Nephron progenitor cell (in vitro differentiated cells): ENCODE measurements at regions not wholly inside any gene's neighbourhood (a gene's known extent, or its start where the extent isn't known, plus 50 kb on each side); places are given as distances from the start of the nearest gene placed in this dataset.
"Not testable (repeated sequence)": the region's sequence is repeated elsewhere in the genome, so short reads cannot be mapped to it uniquely, and the experiment has no call there.

Experiments used
- DNase-seq: peaks from one replicate; pipeline ENCODE4 v3.0.0; 2021
- H3K27ac Mint-ChIP-seq: 2 replicates; pipeline ENCODE4 v1.8.0; 2021; ENCODE audit warnings: mild to moderate bottlenecking, moderate library complexity, mixed read lengths
- H3K27me3 Mint-ChIP-seq: 2 replicates; pipeline ENCODE4 v1.8.0; 2021; ENCODE audit warnings: mild to moderate bottlenecking, low read depth, mixed read lengths; ENCODE audit not compliant: poor library complexity
- H3K36me3 Mint-ChIP-seq: 2 replicates; pipeline ENCODE4 v1.8.0; 2021; ENCODE audit warnings: low read depth, mixed read lengths
- H3K4me1 Mint-ChIP-seq: 2 replicates; pipeline ENCODE4 v1.8.0; 2021; ENCODE audit warnings: mixed read lengths
- H3K4me3 Mint-ChIP-seq: 2 replicates; pipeline ENCODE4 v1.8.0; 2021; ENCODE audit warnings: mild to moderate bottlenecking, moderate library complexity, mixed read lengths
- H3K9me3 Mint-ChIP-seq: 2 replicates; pipeline ENCODE4 v1.8.0; 2021; ENCODE audit warnings: mild to moderate bottlenecking, moderate library complexity, mixed read lengths
- TF ChIP-seq, protein P1 (sequence below): fragments of 200-600 bp; sonication (generic); IDR thresholded peaks from 2 replicates; pipeline ENCODE4 v1.5.0; 2021; ENCODE audit warnings: antibody characterized with exemption

DNA sequence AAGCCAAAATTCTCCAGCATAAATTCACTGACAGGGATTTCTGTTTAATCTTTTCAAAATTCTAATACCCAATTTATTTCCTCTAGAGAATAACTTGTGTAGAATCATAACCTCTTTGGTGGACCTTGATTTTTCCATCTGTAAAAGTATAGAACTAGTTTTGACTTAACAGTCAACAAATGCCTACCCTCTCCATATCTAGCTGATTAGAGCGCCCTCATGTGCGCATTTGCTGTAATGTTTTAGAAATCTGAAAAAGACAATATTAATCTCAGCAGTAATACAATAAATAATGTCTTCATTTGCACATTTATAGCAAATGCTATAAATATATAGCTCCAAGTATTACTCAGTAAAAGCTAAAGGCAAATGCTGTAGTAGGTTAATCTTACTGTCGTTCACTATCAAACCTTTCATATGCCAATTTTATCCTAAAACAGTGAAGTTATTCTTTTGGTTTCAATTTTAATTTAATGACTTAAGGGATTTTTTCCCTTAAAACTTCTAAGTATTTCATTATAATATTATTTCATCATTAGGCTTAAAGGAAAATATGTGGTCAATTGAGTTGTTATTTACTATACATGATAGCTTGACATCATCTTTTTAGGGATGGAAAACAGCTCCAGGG lies 153.6 kb upstream of the EFCAB3 start:
- H3K36me3 Mint-ChIP-seq, H3K9me3 Mint-ChIP-seq, H3K27me3 Mint-ChIP-seq, H3K27ac Mint-ChIP-seq, H3K4me3 Mint-ChIP-seq, H3K4me1 Mint-ChIP-seq: not testable (repeated sequence)
- TF ChIP-seq, protein P1, sequence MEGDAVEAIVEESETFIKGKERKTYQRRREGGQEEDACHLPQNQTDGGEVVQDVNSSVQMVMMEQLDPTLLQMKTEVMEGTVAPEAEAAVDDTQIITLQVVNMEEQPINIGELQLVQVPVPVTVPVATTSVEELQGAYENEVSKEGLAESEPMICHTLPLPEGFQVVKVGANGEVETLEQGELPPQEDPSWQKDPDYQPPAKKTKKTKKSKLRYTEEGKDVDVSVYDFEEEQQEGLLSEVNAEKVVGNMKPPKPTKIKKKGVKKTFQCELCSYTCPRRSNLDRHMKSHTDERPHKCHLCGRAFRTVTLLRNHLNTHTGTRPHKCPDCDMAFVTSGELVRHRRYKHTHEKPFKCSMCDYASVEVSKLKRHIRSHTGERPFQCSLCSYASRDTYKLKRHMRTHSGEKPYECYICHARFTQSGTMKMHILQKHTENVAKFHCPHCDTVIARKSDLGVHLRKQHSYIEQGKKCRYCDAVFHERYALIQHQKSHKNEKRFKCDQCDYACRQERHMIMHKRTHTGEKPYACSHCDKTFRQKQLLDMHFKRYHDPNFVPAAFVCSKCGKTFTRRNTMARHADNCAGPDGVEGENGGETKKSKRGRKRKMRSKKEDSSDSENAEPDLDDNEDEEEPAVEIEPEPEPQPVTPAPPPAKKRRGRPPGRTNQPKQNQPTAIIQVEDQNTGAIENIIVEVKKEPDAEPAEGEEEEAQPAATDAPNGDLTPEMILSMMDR: peak; percentile 42
- peak; percentile 17 for DNase-seq

DNA sequence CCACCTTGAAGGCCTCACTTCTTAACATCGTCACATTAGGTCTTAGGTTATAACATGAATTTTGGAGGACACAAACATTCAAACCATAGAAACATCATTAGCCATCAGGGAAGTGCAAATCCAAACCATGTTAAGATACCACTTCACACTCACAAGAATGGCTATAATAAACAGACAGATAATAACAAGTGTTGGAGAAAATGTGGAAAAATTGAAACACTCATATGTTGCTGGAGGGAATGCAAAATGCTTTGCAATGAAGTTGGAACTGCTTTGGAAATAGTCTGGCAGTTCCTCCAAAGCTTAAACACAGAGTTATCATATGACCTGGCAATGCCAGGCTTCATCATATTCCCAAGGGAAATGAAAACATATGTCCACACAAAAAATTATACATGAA lies 156.8 kb upstream of the EFCAB3 start:
- H3K9me3 Mint-ChIP-seq, H3K27me3 Mint-ChIP-seq, DNase-seq: not testable (repeated sequence)

DNA sequence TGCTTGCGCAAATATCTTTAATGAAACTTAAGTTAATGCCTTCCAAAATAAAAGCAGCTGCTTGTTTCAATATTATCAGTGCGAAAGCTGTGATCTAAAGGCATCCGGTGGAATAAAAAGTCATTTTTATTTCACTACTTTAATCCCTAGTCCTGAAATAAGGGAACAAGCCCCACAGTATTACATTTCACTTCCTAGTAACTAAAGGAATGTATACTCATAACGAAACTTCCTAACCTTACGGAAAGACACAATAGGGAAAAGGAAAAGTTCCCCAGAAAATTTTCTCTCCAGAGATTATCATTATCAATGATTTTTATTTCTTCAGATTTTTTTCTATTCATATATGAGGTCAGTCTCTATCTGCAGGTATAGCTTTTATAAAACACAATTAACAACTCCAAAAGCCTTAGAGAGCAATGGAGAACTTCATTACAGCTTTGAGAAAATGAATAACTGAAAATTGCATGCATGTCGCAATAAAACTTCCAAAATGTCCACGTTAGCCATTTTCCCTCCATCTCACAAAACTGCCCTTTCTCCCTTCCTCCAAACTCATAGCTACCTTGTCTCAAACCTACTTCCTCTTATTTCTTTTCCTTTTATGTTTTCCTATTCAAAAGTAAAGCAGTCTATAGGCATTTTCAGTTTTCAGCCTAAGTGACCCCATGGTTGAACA lies 154.3 kb upstream of the MED13 start:
- no peaks in the 10 kb centered on the region for H3K36me3 Mint-ChIP-seq
- no peak overlapping the region for H3K27ac Mint-ChIP-seq
- no peak overlapping the region for H3K4me3 Mint-ChIP-seq

More for the DNA sequence above, 156.8 kb upstream of the EFCAB3 start:
- H3K27ac Mint-ChIP-seq, H3K36me3 Mint-ChIP-seq, H3K4me1 Mint-ChIP-seq, H3K4me3 Mint-ChIP-seq: not testable (repeated sequence)

DNA sequence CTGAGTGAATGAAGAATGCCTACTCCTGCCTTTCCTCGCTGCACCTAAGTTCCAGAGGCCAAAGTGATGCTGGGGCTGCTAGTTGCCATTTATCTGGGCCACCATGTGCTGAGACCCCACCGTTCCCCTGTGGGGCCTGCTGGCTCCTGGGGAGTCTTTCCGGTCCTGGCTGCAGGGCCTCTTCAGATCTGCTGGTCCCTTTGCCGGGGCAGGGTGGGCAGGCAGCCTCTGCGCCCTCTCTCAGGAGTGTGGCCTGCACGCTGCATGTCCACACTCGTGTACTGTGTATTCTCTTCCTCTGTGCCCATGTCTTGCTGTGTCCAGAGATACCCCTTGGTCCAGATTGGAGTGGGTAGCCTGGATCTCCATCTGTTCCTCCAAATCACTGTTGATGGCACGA lies 151.8 kb upstream of the MED13 start:
- TF ChIP-seq, protein P1: no peak
- no peak overlapping the region for H3K27ac Mint-ChIP-seq
- DNase-seq: no peak
- H3K4me1 Mint-ChIP-seq: no peaks in the 10 kb centered on the region
- peaks cover 5% of the 10 kb centered on the region for H3K27me3 Mint-ChIP-seq
- no peak overlapping the region for H3K4me3 Mint-ChIP-seq
- H3K9me3 Mint-ChIP-seq: peaks cover 16% of the 10 kb centered on the region
- no peaks in the 10 kb centered on the region for H3K36me3 Mint-ChIP-seq

More for the DNA sequence above, 154.3 kb upstream of the MED13 start:
- DNase-seq: no peak
- no peaks in the 10 kb centered on the region for H3K4me1 Mint-ChIP-seq
- H3K27me3 Mint-ChIP-seq: peaks cover 5% of the 10 kb centered on the region
- peaks cover 16% of the 10 kb centered on the region for H3K9me3 Mint-ChIP-seq
- TF ChIP-seq, protein P1: no peak

DNA sequence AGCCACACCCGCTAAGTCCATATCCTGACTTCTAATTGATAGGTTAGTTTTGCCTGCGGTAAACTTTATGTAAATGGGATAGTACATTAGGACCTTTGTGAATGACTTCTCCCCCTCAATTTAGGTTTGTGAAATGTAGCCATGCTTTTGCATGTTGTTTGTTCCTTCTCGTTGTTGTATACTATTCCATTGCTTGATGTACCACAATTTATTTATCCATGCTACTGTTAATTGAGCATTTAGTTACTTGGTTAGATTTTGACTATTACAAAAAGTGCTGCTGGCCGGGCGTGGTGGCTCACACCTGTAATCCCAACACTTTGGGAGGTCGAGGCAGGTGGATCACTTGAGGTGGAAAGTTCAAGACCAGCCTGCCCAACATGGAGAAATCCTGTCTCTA lies 150.8 kb upstream of the MED13 start:
- not testable (repeated sequence) for H3K4me3 Mint-ChIP-seq, H3K27ac Mint-ChIP-seq, H3K4me1 Mint-ChIP-seq, H3K27me3 Mint-ChIP-seq, H3K36me3 Mint-ChIP-seq, DNase-seq
- peaks cover 16% of the 10 kb centered on the region for H3K9me3 Mint-ChIP-seq

DNA sequence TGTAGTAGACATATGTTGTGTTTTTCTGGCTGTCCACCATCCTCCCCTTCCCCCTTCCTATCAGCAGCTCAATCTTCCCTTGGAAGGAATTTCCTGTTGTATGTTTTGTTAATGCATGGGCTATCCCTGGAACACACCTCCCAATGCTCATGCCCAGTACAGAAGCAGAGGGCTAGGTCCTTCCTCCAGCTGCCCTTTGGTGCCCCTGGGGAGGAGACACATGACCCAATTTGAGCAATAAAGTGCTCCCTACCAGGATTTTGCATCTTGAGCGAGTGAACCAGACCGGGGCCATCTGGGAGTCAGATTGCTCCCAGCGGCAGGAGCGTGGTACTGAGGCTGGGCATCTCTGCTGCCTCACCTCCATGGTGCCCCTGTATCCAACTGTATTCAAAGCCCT lies 141.5 kb upstream of the MED13 start:
- TF ChIP-seq, protein P1: no peak
- no peaks in the 10 kb centered on the region for H3K27me3 Mint-ChIP-seq
- peaks cover 5% of the 10 kb centered on the region for H3K36me3 Mint-ChIP-seq
- H3K4me1 Mint-ChIP-seq: peaks cover 6% of the 10 kb centered on the region
- peaks cover 6% of the 10 kb centered on the region for H3K9me3 Mint-ChIP-seq
- no peak for DNase-seq
- H3K4me3 Mint-ChIP-seq: no peak overlapping the region
- no peak overlapping the region for H3K27ac Mint-ChIP-seq

DNA sequence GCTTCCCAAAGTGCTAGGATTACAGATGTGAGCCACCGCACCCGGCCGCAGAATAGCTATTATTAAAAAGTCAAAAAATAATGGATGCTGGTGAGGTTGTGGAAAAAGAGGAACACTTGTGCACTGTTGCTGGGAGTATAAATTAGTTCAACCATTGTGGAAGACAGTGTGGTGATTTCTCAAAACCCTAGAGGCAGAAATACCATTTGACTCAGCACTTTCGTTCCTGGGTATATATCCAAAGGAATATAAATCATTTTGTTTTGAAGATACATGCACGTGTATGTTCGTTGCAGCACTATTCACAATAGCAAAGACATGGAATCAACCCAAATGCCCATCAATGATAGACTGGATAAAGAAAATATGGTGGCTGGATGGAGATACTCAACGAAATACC lies 132.1 kb upstream of the MED13 start:
- H3K36me3 Mint-ChIP-seq, H3K27me3 Mint-ChIP-seq, H3K27ac Mint-ChIP-seq, H3K4me3 Mint-ChIP-seq, DNase-seq: not testable (repeated sequence)
- peaks cover 10% of the 10 kb centered on the region for H3K4me1 Mint-ChIP-seq
- H3K9me3 Mint-ChIP-seq: peaks cover 12% of the 10 kb centered on the region

DNA sequence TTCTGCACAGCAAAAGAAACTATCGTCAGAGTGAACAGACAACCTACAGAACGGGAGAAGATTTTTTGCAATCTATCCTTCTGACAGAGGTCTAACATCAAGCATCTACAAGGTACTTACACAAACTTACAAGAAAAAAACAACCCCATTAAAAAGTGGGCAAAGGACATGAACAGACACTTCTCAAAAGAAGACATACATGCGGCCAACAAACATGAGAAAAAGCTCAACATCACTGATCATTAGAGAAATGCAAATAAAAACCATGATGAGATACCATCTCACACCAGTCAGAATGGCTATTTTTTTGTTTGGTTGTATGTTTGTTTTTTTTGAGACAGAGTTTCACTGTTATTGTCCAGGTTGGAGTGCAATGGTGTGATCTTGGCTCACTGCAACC lies 131.5 kb upstream of the MED13 start:
- Mint-ChIP-seq H3K4me1 (peaks cover 16% of the 10 kb centered on the region), H3K9me3 (peaks cover 12% of the 10 kb centered on the region)
- not testable (repeated sequence) for H3K27ac Mint-ChIP-seq, H3K4me3 Mint-ChIP-seq, H3K36me3 Mint-ChIP-seq, H3K27me3 Mint-ChIP-seq, DNase-seq
